ENCODE measurements at regions not wholly inside any gene's neighbourhood (a gene's known extent, or its start where the extent isn't known, plus 50 kb on each side); places are given as distances from the start of the nearest gene placed in this dataset.

- no peak for DNase-seq (ENCODE audit: low read depth, low spot score)
- TF ChIP-seq CTCF (conservative IDR thresholded peaks at IDR 0.05) = no peak
- Mint-ChIP-seq H3K4me3 (peak overlapping the region; percentile 97), H3K9me3 (no peaks in the 10 kb centered on the region), H3K36me3 (ENCODE audit: low read depth) (no peaks in the 10 kb centered on the region), H3K27me3 (ENCODE audit: low read depth) (no peaks in the 10 kb centered on the region), H3K4me1 (peaks cover 27% of the 10 kb centered on the region), H3K27ac (ENCODE audit: unreplicated experiment) (no peak overlapping the region)
These were observed 117.3 kb upstream of the GRK3 start for GRCh38 chr22:25447067-25447685.

- peak; percentile 90 for DNase-seq (ENCODE audit: low read depth, low spot score)
- peak overlapping the region; percentile 65 for H3K27ac Mint-ChIP-seq (ENCODE audit: unreplicated experiment)
- H3K9me3 Mint-ChIP-seq = no peaks in the 10 kb centered on the region
- H3K4me3 Mint-ChIP-seq = peak overlapping the region; percentile 97
- TF ChIP-seq CTCF (conservative IDR thresholded peaks at IDR 0.05) = peak; percentile 89
- H3K27me3 Mint-ChIP-seq (ENCODE audit: low read depth) = no peaks in the 10 kb centered on the region
- no peaks in the 10 kb centered on the region for H3K36me3 Mint-ChIP-seq (ENCODE audit: low read depth)
- H3K4me1 Mint-ChIP-seq = peaks cover 34% of the 10 kb centered on the region
These were observed 116.6 kb upstream of the GRK3 start for GRCh38 chr22:25447686-25448434.

- TF ChIP-seq CTCF (conservative IDR thresholded peaks at IDR 0.05) = no peak
- H3K4me3 Mint-ChIP-seq = peak overlapping the region; percentile 97
- no peak for DNase-seq (ENCODE audit: low read depth, low spot score)
These were observed 115.9 kb upstream of the GRK3 start for GRCh38 chr22:25448435-25449051.

GRCh38 chr22:25449781-25450317 is 114.6 kb upstream of the GRK3 start:
- Mint-ChIP-seq H3K36me3 (ENCODE audit: low read depth) (peaks cover 3% of the 10 kb centered on the region), H3K27ac (ENCODE audit: unreplicated experiment) (no peak overlapping the region), H3K27me3 (ENCODE audit: low read depth) (no peaks in the 10 kb centered on the region), H3K4me1 (peaks cover 41% of the 10 kb centered on the region), H3K9me3 (no peaks in the 10 kb centered on the region), H3K4me3 (peak overlapping the region; percentile 97)
- no peak for DNase-seq (ENCODE audit: low read depth, low spot score)
- TF ChIP-seq CTCF (conservative IDR thresholded peaks at IDR 0.05) = no peak

More at GRCh38 chr22:25448435-25449051, 115.9 kb upstream of the GRK3 start:
- H3K27ac Mint-ChIP-seq (ENCODE audit: unreplicated experiment) = peak overlapping the region; percentile 65
- no peaks in the 10 kb centered on the region for H3K36me3 Mint-ChIP-seq (ENCODE audit: low read depth)
- no peaks in the 10 kb centered on the region for H3K27me3 Mint-ChIP-seq (ENCODE audit: low read depth)
- H3K4me1 Mint-ChIP-seq = peaks cover 36% of the 10 kb centered on the region
- H3K9me3 Mint-ChIP-seq = no peaks in the 10 kb centered on the region

GRCh38 chr22:25451480-25452114 is 112.9 kb upstream of the GRK3 start:
- no peak for TF ChIP-seq CTCF (conservative IDR thresholded peaks at IDR 0.05)
- Mint-ChIP-seq H3K4me3 (peak overlapping the region; percentile 68), H3K27ac (ENCODE audit: unreplicated experiment) (no peak overlapping the region), H3K27me3 (ENCODE audit: low read depth) (no peaks in the 10 kb centered on the region), H3K9me3 (no peaks in the 10 kb centered on the region), H3K36me3 (ENCODE audit: low read depth) (peaks cover 6% of the 10 kb centered on the region), H3K4me1 (peaks cover 41% of the 10 kb centered on the region)
- no peak for DNase-seq (ENCODE audit: low read depth, low spot score)

Data from neural crest cell (in vitro differentiated cells).